WTC11 (cell line): ENCODE measurements at regions not wholly inside any gene's neighbourhood (a gene's known extent, or its start where the extent isn't known, plus 50 kb on each side); places are given as distances from the start of the nearest gene placed in this dataset.

Experiments used
- ATAC-seq: fragments of 200-7000 bp; cut with Tn5 transposase; 2 replicates; pipeline ENCODE4 v1.10.0; 2021; ENCODE audit warnings: mild to moderate bottlenecking, moderate library complexity
- CTCF ChIA-PET: fragments of 300-600 bp; sonication (Branson Sonifier 250); formaldehyde crosslinking; loops from one replicate; lab custom pipeline; 2021; ENCODE audit warnings: antibody characterized with exemption; lab: Charles Lee
- POLR2A ChIA-PET: fragments of 350-600 bp; sonication (Branson Sonifier 250); formaldehyde crosslinking; loops from one replicate; lab custom pipeline; 2021; ENCODE audit warnings: antibody characterized with exemption; lab: Charles Lee
- DNase-seq: peaks from one replicate; pipeline ENCODE4 v3.0.0; 2021; ENCODE audit warnings: low spot score
- H3K27ac Mint-ChIP-seq: 2 replicates; pipeline ENCODE4 v1.8.0; 2021; ENCODE audit warnings: mixed read lengths
- H3K27me3 Mint-ChIP-seq: 2 replicates; pipeline ENCODE4 v1.8.0; 2021; ENCODE audit warnings: low read depth, mild to moderate bottlenecking, moderate library complexity, mixed read lengths
- H3K36me3 Mint-ChIP-seq: 2 replicates; pipeline ENCODE4 v1.8.0; 2021; ENCODE audit warnings: mixed read lengths
- H3K4me1 Mint-ChIP-seq: 2 replicates; pipeline ENCODE4 v1.8.0; 2022; ENCODE audit warnings: mixed read lengths
- H3K4me3 Mint-ChIP-seq: 2 replicates; pipeline ENCODE4 v1.8.0; 2021; ENCODE audit warnings: mild to moderate bottlenecking, moderate library complexity, mixed read lengths
- H3K9me3 Mint-ChIP-seq: 2 replicates; pipeline ENCODE4 v1.8.0; 2021; ENCODE audit warnings: mixed read lengths
- CTCF ChIP-seq: fragments of 200-600 bp; IDR thresholded peaks from 2 replicates; pipeline ENCODE4 v1.8.0; 2022; ENCODE audit warnings: antibody characterized with exemption
- FOXP1 ChIP-seq: sonication (generic); formaldehyde crosslinking; IDR thresholded peaks from 2 replicates; pipeline ENCODE4 v1.8.0; 2022; ENCODE audit warnings: missing genetic modification reagents, mild to moderate bottlenecking, moderate library complexity, borderline replicate concordance
- GRHL2 ChIP-seq: fragments of 250-450 bp; sonication (Bioruptor Pico); IDR thresholded peaks from 2 replicates; pipeline ENCODE4 v1.8.0; 2022; ENCODE audit warnings: mild to moderate bottlenecking, moderate library complexity; ENCODE audit not compliant: insufficient replicate concordance, severe bottlenecking
- JAZF1 ChIP-seq: fragments of 250-450 bp; sonication (Bioruptor Pico); IDR thresholded peaks from 2 replicates; pipeline ENCODE4 v1.9.0; 2021; ENCODE audit warnings: moderate library complexity, mild to moderate bottlenecking, inconsistent platforms
- KAT7 ChIP-seq: sonication (generic); formaldehyde crosslinking; IDR thresholded peaks from 2 replicates; pipeline ENCODE4 v1.8.1; 2023; ENCODE audit warnings: missing genetic modification reagents, mild to moderate bottlenecking, borderline replicate concordance
- MXD4 ChIP-seq: fragments of 250-450 bp; sonication (Bioruptor Pico); IDR thresholded peaks from 2 replicates; pipeline ENCODE4 v1.8.0; 2021; ENCODE audit warnings: mild to moderate bottlenecking, moderate library complexity, borderline replicate concordance
- NFATC4 ChIP-seq: fragments of 250-450 bp; sonication (Bioruptor Pico); IDR thresholded peaks from 2 replicates; pipeline ENCODE4 v1.9.0; 2021; ENCODE audit warnings: mild to moderate bottlenecking
- NFYB ChIP-seq: sonication (generic); formaldehyde crosslinking; conservative IDR thresholded peaks from 2 replicates; pipeline ENCODE4 v1.8.0; 2022; ENCODE audit warnings: low read depth, missing genetic modification reagents
- SOX15 ChIP-seq: fragments of 250-450 bp; sonication (Bioruptor Pico); IDR thresholded peaks from 2 replicates; pipeline ENCODE4 v1.9.0; 2021; ENCODE audit warnings: mild to moderate bottlenecking
- ZNF219 ChIP-seq: sonication (generic); formaldehyde crosslinking; IDR thresholded peaks from 2 replicates; pipeline ENCODE4 v1.8.0; 2023; ENCODE audit warnings: missing genetic modification reagents, mild to moderate bottlenecking, borderline replicate concordance
- ZNF396 ChIP-seq: fragments of 250-450 bp; sonication (Bioruptor Pico); IDR thresholded peaks from 2 replicates; pipeline ENCODE4 v1.8.0; 2021; ENCODE audit warnings: mild to moderate bottlenecking, moderate library complexity, borderline replicate concordance
- ZNF423 ChIP-seq: fragments of 250-450 bp; sonication (Bioruptor Pico); IDR thresholded peaks from 2 replicates; pipeline ENCODE4 v2.1.2; 2022; ENCODE audit warnings: mild to moderate bottlenecking, moderate library complexity
- ZNF532 ChIP-seq: fragments of 250-450 bp; sonication (Bioruptor Pico); IDR thresholded peaks from 2 replicates; pipeline ENCODE4 v1.9.0; 2021; ENCODE audit warnings: mild to moderate bottlenecking, borderline replicate concordance
- TF ChIP-seq, protein P1 (sequence below): sonication (generic); formaldehyde crosslinking; conservative IDR thresholded peaks from 2 replicates; pipeline ENCODE4 v1.8.1; 2022; ENCODE audit warnings: mild to moderate bottlenecking, missing genetic modification reagents
- TF ChIP-seq, protein P2 (sequence below): fragments of 250-450 bp; sonication (Bioruptor Pico); IDR thresholded peaks from 2 replicates; pipeline ENCODE4 v2.1.2; 2022; ENCODE audit warnings: mild to moderate bottlenecking, moderate library complexity
- TF ChIP-seq, protein P3 (sequence below): fragments of 250-450 bp; sonication (Bioruptor Pico); IDR thresholded peaks from 2 replicates; pipeline ENCODE4 v1.9.0; 2021; ENCODE audit warnings: mild to moderate bottlenecking
- TF ChIP-seq, protein P4 (sequence below): fragments of 250-450 bp; sonication (Bioruptor Pico); IDR thresholded peaks from 2 replicates; pipeline ENCODE4 v1.9.0; 2021; ENCODE audit warnings: mild to moderate bottlenecking

DNA sequence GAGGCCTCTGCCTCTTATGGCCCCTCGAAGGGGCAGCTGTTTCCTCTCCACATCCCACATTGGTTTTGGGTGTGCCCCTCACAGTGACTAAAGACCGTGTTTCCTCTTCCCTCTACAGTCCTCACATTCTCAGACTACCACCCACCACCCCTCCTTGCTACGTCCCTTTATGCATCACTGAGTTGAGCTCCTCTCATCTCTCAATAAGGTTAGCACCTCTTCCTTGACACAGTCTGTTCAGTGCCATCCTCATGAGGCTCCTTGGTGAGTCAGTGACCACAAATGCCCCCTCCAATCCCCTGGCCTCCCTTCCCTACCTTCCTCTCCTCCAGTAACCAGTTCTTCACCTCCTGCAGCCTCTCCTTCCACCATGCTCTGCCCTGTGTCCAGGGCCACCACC is 239.1 kb upstream of the MYO3A start (continued):
- TF ChIP-seq, protein P1, sequence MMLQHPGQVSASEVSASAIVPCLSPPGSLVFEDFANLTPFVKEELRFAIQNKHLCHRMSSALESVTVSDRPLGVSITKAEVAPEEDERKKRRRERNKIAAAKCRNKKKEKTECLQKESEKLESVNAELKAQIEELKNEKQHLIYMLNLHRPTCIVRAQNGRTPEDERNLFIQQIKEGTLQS (CRISPR knock-in tag) = no peak
- TF ChIP-seq NFYB (CRISPR knock-in tag) = no peak
- no peak for TF ChIP-seq ZNF532 (CRISPR knock-in tag)

DNA sequence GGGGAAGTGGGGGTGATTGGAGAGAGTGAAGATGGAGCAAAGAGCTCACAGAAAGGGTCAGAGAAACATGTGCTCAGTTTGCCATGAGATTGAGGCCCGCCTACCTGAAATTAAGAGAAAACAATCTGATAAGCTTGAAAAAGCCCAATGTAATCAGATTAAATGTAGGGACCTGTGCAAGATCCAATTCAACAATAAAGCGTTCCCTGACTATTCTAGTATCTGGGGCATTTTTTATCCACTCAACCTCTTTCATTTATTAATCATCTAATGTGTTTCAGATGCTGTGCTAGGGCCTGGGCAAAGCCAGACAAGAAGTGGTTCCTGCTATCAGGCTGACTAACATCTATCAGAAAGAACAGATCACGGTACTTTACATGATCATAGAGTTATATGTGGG is 238.4 kb upstream of the MYO3A start:
- H3K27me3 Mint-ChIP-seq = no peaks in the 10 kb centered on the region; the same call in 1 of the 2 replicates
- DNase-seq = no peak
- ATAC-seq = no peak
- H3K4me3 Mint-ChIP-seq = no peak overlapping the region
- ChIA-PET POLR2A (no interaction called here), CTCF (no interaction called here)
- H3K27ac Mint-ChIP-seq = no peak overlapping the region
- peaks cover 7% of the 10 kb centered on the region for H3K9me3 Mint-ChIP-seq
- TF ChIP-seq CTCF = no peak
- no peak for TF ChIP-seq GRHL2 (CRISPR knock-in tag)
- no peak for TF ChIP-seq FOXP1 (CRISPR knock-in tag)
- no peaks in the 10 kb centered on the region for H3K36me3 Mint-ChIP-seq
- no peaks in the 10 kb centered on the region for H3K4me1 Mint-ChIP-seq

GRCh38 chr10:25696013-25696708 is 237.9 kb upstream of the MYO3A start:
- CTCF ChIA-PET = no interaction called here
- no peak overlapping the region for H3K4me3 Mint-ChIP-seq
- peaks cover 2% of the 10 kb centered on the region for H3K9me3 Mint-ChIP-seq
- no peak overlapping the region for H3K27ac Mint-ChIP-seq
- DNase-seq (peak; percentile 15), ATAC-seq (peak; percentile 58; the same call in 1 of the 2 replicates)
- POLR2A ChIA-PET = no interaction called here
- no peaks in the 10 kb centered on the region for H3K36me3 Mint-ChIP-seq
- H3K27me3 Mint-ChIP-seq = no peaks in the 10 kb centered on the region; the same call in 1 of the 2 replicates
- no peaks in the 10 kb centered on the region; the same call in 1 of the 2 replicates for H3K4me1 Mint-ChIP-seq
- TF ChIP-seq MXD4 (CRISPR knock-in tag) = no peak
- 0 out of 2 replicates have a peak, but pooled peaks have one; percentile 31 for TF ChIP-seq ZNF423 (CRISPR knock-in tag)

DNA sequence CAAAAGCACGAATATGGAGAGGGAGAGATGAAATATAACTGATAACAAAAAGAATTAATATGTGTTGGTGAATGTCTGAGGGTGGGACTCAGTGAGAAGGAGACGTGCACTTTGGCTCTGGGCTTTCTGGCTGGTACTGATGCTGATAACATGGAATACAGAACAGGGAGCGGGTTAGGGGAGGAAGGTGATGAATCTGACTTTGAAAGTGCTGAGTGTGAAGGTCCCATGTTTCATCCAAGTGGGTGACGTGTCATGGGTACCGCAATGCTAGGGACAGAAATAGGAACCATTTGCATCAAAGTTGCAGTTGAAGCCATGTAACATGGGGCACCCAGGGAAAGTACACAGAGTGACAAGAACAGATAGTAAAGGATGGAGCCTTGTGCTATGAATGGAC is 236.6 kb upstream of the MYO3A start:
- H3K36me3 Mint-ChIP-seq = no peaks in the 10 kb centered on the region
- no peak for ATAC-seq
- no peaks in the 10 kb centered on the region; the same call in 1 of the 2 replicates for H3K27me3 Mint-ChIP-seq
- H3K4me1 Mint-ChIP-seq = peaks cover 3% of the 10 kb centered on the region; the same call in 1 of the 2 replicates
- DNase-seq = no peak
- ChIA-PET POLR2A (no interaction called here), CTCF (no interaction called here)
- H3K9me3 Mint-ChIP-seq = no peaks in the 10 kb centered on the region
- H3K27ac Mint-ChIP-seq = no peak overlapping the region
- H3K4me3 Mint-ChIP-seq = no peak overlapping the region
- TF ChIP-seq KAT7 (CRISPR knock-in tag) (no peak), ZNF219 (no peak), ZNF396 (CRISPR knock-in tag) (no peak), FOXP1 (CRISPR knock-in tag) (no peak), SOX15 (CRISPR knock-in tag) (no peak), NFATC4 (CRISPR knock-in tag) (no peak), JAZF1 (CRISPR knock-in tag) (no peak)
- TF ChIP-seq, protein P2, sequence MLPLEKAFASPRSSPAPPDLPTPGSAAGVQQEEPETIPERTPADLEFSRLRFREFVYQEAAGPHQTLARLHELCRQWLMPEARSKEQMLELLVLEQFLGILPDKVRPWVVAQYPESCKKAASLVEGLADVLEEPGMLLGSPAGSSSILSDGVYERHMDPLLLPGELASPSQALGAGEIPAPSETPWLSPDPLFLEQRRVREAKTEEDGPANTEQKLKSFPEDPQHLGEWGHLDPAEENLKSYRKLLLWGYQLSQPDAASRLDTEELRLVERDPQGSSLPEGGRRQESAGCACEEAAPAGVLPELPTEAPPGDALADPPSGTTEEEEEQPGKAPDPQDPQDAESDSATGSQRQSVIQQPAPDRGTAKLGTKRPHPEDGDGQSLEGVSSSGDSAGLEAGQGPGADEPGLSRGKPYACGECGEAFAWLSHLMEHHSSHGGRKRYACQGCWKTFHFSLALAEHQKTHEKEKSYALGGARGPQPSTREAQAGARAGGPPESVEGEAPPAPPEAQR (CRISPR knock-in tag) = no peak
- TF ChIP-seq, protein P3, sequence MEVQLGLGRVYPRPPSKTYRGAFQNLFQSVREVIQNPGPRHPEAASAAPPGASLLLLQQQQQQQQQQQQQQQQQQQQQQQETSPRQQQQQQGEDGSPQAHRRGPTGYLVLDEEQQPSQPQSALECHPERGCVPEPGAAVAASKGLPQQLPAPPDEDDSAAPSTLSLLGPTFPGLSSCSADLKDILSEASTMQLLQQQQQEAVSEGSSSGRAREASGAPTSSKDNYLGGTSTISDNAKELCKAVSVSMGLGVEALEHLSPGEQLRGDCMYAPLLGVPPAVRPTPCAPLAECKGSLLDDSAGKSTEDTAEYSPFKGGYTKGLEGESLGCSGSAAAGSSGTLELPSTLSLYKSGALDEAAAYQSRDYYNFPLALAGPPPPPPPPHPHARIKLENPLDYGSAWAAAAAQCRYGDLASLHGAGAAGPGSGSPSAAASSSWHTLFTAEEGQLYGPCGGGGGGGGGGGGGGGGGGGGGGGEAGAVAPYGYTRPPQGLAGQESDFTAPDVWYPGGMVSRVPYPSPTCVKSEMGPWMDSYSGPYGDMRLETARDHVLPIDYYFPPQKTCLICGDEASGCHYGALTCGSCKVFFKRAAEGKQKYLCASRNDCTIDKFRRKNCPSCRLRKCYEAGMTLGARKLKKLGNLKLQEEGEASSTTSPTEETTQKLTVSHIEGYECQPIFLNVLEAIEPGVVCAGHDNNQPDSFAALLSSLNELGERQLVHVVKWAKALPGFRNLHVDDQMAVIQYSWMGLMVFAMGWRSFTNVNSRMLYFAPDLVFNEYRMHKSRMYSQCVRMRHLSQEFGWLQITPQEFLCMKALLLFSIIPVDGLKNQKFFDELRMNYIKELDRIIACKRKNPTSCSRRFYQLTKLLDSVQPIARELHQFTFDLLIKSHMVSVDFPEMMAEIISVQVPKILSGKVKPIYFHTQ (CRISPR knock-in tag) = no peak
- TF ChIP-seq, protein P4, sequence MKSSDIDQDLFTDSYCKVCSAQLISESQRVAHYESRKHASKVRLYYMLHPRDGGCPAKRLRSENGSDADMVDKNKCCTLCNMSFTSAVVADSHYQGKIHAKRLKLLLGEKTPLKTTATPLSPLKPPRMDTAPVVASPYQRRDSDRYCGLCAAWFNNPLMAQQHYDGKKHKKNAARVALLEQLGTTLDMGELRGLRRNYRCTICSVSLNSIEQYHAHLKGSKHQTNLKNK (CRISPR knock-in tag) = no peak
